GM19025 (cell line): ENCODE measurements at regions not wholly inside any gene's neighbourhood (a gene's known extent, or its start where the extent isn't known, plus 50 kb on each side); places are given as distances from the start of the nearest gene placed in this dataset.
"Not testable (repeated sequence)": the region's sequence is repeated elsewhere in the genome, so short reads cannot be mapped to it uniquely, and the experiment has no call there.

Experiments
- ATAC-seq: cut with Tn5 transposase; IDR thresholded peaks from one replicate; pipeline ENCODE4 v1.9.1; 2021; ENCODE audit warnings: mild to moderate bottlenecking, low read depth, moderate library complexity; ENCODE audit not compliant: unreplicated experiment

- not testable (repeated sequence) for ATAC-seq
Measured at GRCh38 chrX:84856791-84857190, 146.9 kb upstream of the APOOL start.

GRCh38 chrX:84858771-84859170, 144.9 kb upstream of the APOOL start:
- ATAC-seq, result not testable (repeated sequence)

GRCh38 chrX:84865113-84865512, 138.6 kb upstream of the APOOL start:
- ATAC-seq, result no peak

GRCh38 chrX:84870281-84870680, 133.4 kb upstream of the APOOL start:
- not testable (repeated sequence) for ATAC-seq

GRCh38 chrX:84872160-84872771, 131.4 kb upstream of the APOOL start:
- ATAC-seq, result not testable (repeated sequence)

GRCh38 chrX:84873176-84873575, 130.5 kb upstream of the APOOL start:
- ATAC-seq, result no peak

GRCh38 chrX:84876876-84877275, 126.8 kb upstream of the APOOL start:
- no peak for ATAC-seq

GRCh38 chrX:84893897-84894296, 109.8 kb upstream of the APOOL start:
- no peak for ATAC-seq

- ATAC-seq, result no peak
Measured at GRCh38 chrX:84907324-84907968, 96.2 kb upstream of the APOOL start.

- ATAC-seq, result no peak
Measured at GRCh38 chrX:84909151-84909550, 94.5 kb upstream of the APOOL start.

GRCh38 chrX:84924624-84925023, 79.1 kb upstream of the APOOL start:
- ATAC-seq, result no peak

- no peak for ATAC-seq
Measured at GRCh38 chrX:84932814-84933213, 70.9 kb upstream of the APOOL start.

- ATAC-seq, result no peak
Measured at GRCh38 chrX:84933956-84934556, 69.6 kb upstream of the APOOL start.
